RPMI8226 (cell line): ENCODE measurements at regions not wholly inside any gene's neighbourhood (a gene's known extent, or its start where the extent isn't known, plus 50 kb on each side); places are given as distances from the start of the nearest gene placed in this dataset.

Source experiments
- DNase-seq: peaks from one replicate; pipeline ENCODE4 v3.0.0-alpha.2; 2015

GRCh38 chr2:120669121-120669952 lies 66.3 kb upstream of the GLI2 start:
- DNase-seq: peak; percentile 82

- DNase-seq: no peak
Measured at GRCh38 chr2:120669971-120670370, 65.7 kb upstream of the GLI2 start.

GRCh38 chr2:120670371-120670770 lies 65.3 kb upstream of the GLI2 start:
- no peak for DNase-seq

- peak; percentile 66 for DNase-seq
Measured at GRCh38 chr2:120670771-120671480, 64.7 kb upstream of the GLI2 start.

GRCh38 chr2:120672526-120673204 lies 63.0 kb upstream of the GLI2 start:
- no peak for DNase-seq

GRCh38 chr2:120673205-120673550 lies 62.5 kb upstream of the GLI2 start:
- no peak for DNase-seq

- DNase-seq: no peak
Measured at GRCh38 chr2:120673571-120674061, 62.1 kb upstream of the GLI2 start.

GRCh38 chr2:120674246-120675170 lies 61.2 kb upstream of the GLI2 start:
- DNase-seq: no peak

- peak; percentile 71 for DNase-seq
Measured at GRCh38 chr2:120675460-120676130, 60.1 kb upstream of the GLI2 start.

GRCh38 chr2:120677221-120677620 lies 58.4 kb upstream of the GLI2 start:
- no peak for DNase-seq

GRCh38 chr2:120677696-120678247 lies 57.9 kb upstream of the GLI2 start:
- DNase-seq: no peak

GRCh38 chr2:120678251-120678650 lies 57.4 kb upstream of the GLI2 start:
- DNase-seq: peak; percentile 27

- DNase-seq: no peak
Measured at GRCh38 chr2:120678926-120679325, 56.7 kb upstream of the GLI2 start.

- no peak for DNase-seq
Measured at GRCh38 chr2:120679526-120679925, 56.1 kb upstream of the GLI2 start.

GRCh38 chr2:120680136-120680761 lies 55.4 kb upstream of the GLI2 start:
- peak; percentile 86 for DNase-seq

GRCh38 chr2:120681181-120681580 lies 54.5 kb upstream of the GLI2 start:
- no peak for DNase-seq

GRCh38 chr2:120681696-120682288 lies 53.9 kb upstream of the GLI2 start:
- DNase-seq: no peak

- no peak for DNase-seq
Measured at GRCh38 chr2:120682654-120683053, 53.0 kb upstream of the GLI2 start.

GRCh38 chr2:120683081-120683480 lies 52.6 kb upstream of the GLI2 start:
- DNase-seq: no peak

GRCh38 chr2:120683701-120684100 lies 52.0 kb upstream of the GLI2 start:
- DNase-seq: no peak
